Stimulated activated CD8-positive, alpha-beta memory T cell treated with anti-CD3 and anti-CD28 coated beads, Interleukin-15, amount 100 ng/mL, for 4 hours (primary cell): ENCODE measurements at regions not wholly inside any gene's neighbourhood (a gene's known extent, or its start where the extent isn't known, plus 50 kb on each side); places are given as distances from the start of the nearest gene placed in this dataset.
"Not testable (repeated sequence)": the region's sequence is repeated elsewhere in the genome, so short reads cannot be mapped to it uniquely, and the experiment has no call there.

Source experiments
- DNase-seq, 2 donors: peaks; one replicate each; pipeline ENCODE4 v3.0.0-alpha.2; 2020; ENCODE audit warnings: low read depth in 2 of 2

GRCh38 chr6:103335412-103335811, 1524.3 kb downstream of the HACE1 start:
- DNase-seq = no peak

- no peak for DNase-seq
Observed at GRCh38 chr6:103326760-103327757, 1532.7 kb downstream of the HACE1 start.

- DNase-seq = no peak
Observed at GRCh38 chr6:103313432-103313831, 1546.3 kb downstream of the HACE1 start.

- not testable (repeated sequence) for DNase-seq
Observed at GRCh38 chr6:103294376-103294775, 1565.3 kb downstream of the HACE1 start.

GRCh38 chr6:103284835-103285234, 1574.9 kb downstream of the HACE1 start:
- no peak for DNase-seq

- no peak for DNase-seq
Observed at GRCh38 chr6:103280417-103280816, 1579.3 kb downstream of the HACE1 start.

- DNase-seq = no peak
Observed at GRCh38 chr6:103277936-103278335, 1581.8 kb downstream of the HACE1 start.

GRCh38 chr6:103273048-103273447, 1586.7 kb downstream of the HACE1 start:
- DNase-seq = no peak

- no peak for DNase-seq
Observed at GRCh38 chr6:103269581-103269980, 1590.1 kb downstream of the HACE1 start.

- no peak for DNase-seq
Observed at GRCh38 chr6:103268335-103268734, 1591.4 kb downstream of the HACE1 start.

GRCh38 chr6:103264020-103264419, 1595.7 kb downstream of the HACE1 start:
- no peak for DNase-seq

- no peak for DNase-seq
Observed at GRCh38 chr6:103255132-103255531, 1604.6 kb downstream of the HACE1 start.

GRCh38 chr6:103236923-103237322, 1622.8 kb downstream of the HACE1 start:
- no peak for DNase-seq

- DNase-seq = no peak
Observed at GRCh38 chr6:103231181-103231580, 1628.5 kb downstream of the HACE1 start.

- no peak for DNase-seq
Observed at GRCh38 chr6:103215847-103216246, 1643.9 kb downstream of the HACE1 start.

- DNase-seq = no peak
Observed at GRCh38 chr6:103210686-103211085, 1649.0 kb downstream of the HACE1 start.

GRCh38 chr6:103198386-103198785, 1661.3 kb downstream of the HACE1 start:
- DNase-seq = no peak

- DNase-seq = no peak
Observed at GRCh38 chr6:103193413-103193812, 1666.3 kb downstream of the HACE1 start.

- no peak for DNase-seq
Observed at GRCh38 chr6:103191391-103192093, 1668.2 kb downstream of the HACE1 start.

GRCh38 chr6:103184776-103185175, 1674.9 kb downstream of the HACE1 start:
- no peak for DNase-seq

- DNase-seq = no peak
Observed at GRCh38 chr6:103183831-103184411, 1675.8 kb downstream of the HACE1 start.

- DNase-seq = no peak
Observed at GRCh38 chr6:103178193-103178592, 1681.5 kb downstream of the HACE1 start.
